Endothelial cell (in vitro differentiated cells): ENCODE measurements at regions not wholly inside any gene's neighbourhood (a gene's known extent, or its start where the extent isn't known, plus 50 kb on each side); places are given as distances from the start of the nearest gene placed in this dataset.
"Not testable (repeated sequence)": the region's sequence is repeated elsewhere in the genome, so short reads cannot be mapped to it uniquely, and the experiment has no call there.

Experiments
- DNase-seq: peaks from one replicate; pipeline ENCODE4 v3.0.0; 2021; ENCODE audit warnings: low spot score
- H3K27ac Mint-ChIP-seq: one replicate; pipeline ENCODE4 v1.8.0; 2021; ENCODE audit warnings: mixed read lengths, inconsistent platforms; ENCODE audit not compliant: unreplicated experiment
- H3K27me3 Mint-ChIP-seq: one replicate; pipeline ENCODE4 v1.8.0; 2021; ENCODE audit warnings: mild to moderate bottlenecking, moderate library complexity, mixed read lengths, inconsistent platforms; ENCODE audit not compliant: unreplicated experiment
- H3K36me3 Mint-ChIP-seq: one replicate; pipeline ENCODE4 v1.8.0; 2021; ENCODE audit warnings: mild to moderate bottlenecking, low read depth, mixed read lengths, inconsistent platforms; ENCODE audit not compliant: unreplicated experiment
- H3K4me1 Mint-ChIP-seq: one replicate; pipeline ENCODE4 v1.8.0; 2021; ENCODE audit warnings: mild to moderate bottlenecking, mixed read lengths, inconsistent platforms; ENCODE audit not compliant: unreplicated experiment
- H3K4me3 Mint-ChIP-seq: one replicate; pipeline ENCODE4 v1.8.0; 2021; ENCODE audit warnings: mild to moderate bottlenecking, mixed read lengths, inconsistent platforms; ENCODE audit not compliant: unreplicated experiment
- H3K9me3 Mint-ChIP-seq: one replicate; pipeline ENCODE4 v1.8.0; 2021; ENCODE audit warnings: mixed read lengths, inconsistent platforms; ENCODE audit not compliant: unreplicated experiment
- TF ChIP-seq, protein P1 (sequence below): fragments of 200-600 bp; sonication (generic); IDR thresholded peaks from one replicate; pipeline ENCODE4 v1.5.0; 2021; ENCODE audit warnings: antibody characterized with exemption; ENCODE audit not compliant: unreplicated experiment

DNA sequence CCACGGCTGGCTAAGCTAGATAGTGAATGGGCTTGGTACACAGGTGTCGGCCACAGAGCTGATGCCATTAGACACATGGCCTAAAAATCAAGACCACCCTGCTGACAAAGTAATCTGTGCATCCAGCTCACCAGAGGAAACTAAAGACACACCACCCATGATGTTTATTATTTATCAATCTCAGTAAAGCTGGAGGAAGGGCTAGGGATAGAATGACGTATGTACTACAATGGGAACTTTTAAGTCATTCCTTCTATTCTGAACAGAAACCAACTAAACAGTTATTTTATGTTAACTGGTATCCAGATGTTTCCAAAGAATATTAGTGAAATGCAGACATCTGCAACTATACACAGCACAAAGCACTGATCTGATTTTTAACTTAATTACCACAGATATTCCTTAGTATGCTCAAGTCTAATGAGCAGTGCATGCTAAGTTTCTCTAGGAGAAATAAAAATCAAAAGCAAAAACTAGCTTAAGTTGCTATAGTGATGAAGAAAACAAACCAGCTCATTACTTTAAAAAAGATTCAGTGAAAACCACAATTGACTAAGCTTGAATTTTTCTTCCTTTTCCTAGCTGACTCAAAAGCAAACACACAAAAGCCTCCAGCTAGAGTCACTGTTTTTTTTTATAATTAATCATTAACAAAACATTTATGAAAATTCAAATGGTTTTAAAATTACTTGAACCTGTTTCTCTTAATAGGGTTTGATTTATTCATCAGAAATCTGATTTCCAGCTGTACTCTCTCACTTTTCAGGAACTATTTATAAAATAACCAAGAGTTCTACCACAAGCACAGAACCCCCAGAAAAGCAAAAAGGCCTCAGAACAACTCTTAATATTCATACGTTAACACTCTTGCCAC is 129.0 kb upstream of the PTPN20 start:
- not testable (repeated sequence) for H3K4me3 Mint-ChIP-seq, H3K27ac Mint-ChIP-seq, H3K36me3 Mint-ChIP-seq, DNase-seq, H3K4me1 Mint-ChIP-seq, H3K27me3 Mint-ChIP-seq, H3K9me3 Mint-ChIP-seq

DNA sequence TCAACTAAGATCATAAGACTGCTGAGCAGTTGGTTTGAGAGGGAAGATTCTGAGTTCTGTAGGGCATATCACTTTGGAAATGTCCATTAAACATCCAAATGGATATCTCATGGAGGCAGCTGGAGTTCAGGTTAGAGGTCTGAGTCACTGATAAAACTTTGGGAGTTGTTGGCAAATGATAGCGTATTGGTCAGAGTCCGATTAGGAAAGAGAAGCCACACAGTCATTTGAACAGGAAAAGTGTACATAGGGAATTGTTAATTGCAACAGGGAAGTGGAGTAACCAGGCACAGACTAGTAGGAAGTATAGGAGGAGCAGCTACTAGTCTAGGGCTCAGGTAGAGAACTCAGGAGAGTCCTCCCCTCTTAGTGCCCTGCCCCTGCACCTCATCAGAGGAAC is 126.6 kb upstream of the PTPN20 start:
- DNase-seq, H3K27ac Mint-ChIP-seq, H3K36me3 Mint-ChIP-seq, H3K4me1 Mint-ChIP-seq, H3K9me3 Mint-ChIP-seq, H3K4me3 Mint-ChIP-seq, H3K27me3 Mint-ChIP-seq: not testable (repeated sequence)

DNA sequence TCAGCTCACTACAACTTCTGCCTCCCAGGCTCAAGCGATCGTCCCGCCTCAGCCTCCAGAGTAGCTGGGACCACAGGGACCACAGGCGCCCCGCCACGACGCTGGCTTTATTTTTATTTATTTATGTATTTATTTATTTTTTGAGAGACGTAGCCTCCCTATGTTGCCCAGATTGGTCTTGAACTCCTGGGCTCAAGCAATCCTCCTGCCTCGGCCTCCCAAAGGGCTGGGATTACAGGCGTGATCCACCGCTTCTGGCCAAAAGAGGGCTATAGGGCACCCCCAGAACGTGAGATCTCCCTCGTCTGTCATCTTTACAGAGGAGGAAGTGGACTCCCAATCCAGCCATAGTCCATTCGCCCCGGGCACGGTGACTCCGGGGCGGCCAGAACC is 125.1 kb upstream of the PTPN20 start:
- not testable (repeated sequence) for DNase-seq, H3K36me3 Mint-ChIP-seq, H3K27ac Mint-ChIP-seq, H3K27me3 Mint-ChIP-seq, H3K9me3 Mint-ChIP-seq, H3K4me1 Mint-ChIP-seq
- peak overlapping the region; percentile 71 for H3K4me3 Mint-ChIP-seq

DNA sequence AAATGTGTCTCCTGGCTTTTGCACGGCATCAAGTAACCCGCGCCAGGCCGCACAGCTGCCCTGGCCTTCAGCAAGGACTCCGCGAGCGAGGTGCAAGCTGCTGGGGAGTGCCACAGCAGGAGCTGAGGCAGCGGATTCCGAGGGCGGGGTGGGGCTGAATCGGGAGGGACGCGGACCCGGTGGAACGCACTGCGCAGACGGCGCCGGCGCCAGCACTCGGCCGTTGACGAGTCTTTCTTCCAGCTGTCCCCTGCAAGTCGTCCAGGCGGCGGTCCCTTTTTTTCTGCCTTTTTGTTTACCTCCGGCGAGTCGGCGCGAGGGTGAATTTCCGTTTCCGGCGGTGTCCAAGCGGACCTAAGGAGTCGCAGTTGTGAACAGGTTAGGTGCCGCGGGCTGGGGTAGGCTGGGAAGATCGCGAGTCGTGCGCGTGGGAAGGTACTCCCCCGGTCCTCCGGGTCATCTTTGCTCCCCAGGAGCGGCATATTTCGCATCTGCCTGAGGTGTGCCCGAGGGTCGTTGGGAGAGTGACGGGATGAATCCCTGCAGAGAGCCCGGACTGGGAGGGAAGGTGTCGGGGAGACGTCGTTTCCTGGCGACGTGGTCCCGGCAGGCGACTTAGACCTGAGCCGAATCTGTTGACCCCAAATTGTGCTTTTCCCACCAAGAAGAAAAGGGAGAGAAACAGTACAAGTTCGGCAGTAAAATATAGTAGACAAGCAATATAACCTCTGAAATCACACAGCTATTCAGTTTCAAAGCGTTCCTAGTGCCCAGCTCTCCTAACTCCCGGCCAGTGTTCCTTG is 124.5 kb upstream of the PTPN20 start:
- H3K9me3 Mint-ChIP-seq, H3K36me3 Mint-ChIP-seq, H3K4me1 Mint-ChIP-seq, H3K27me3 Mint-ChIP-seq: not testable (repeated sequence)
- Mint-ChIP-seq H3K4me3 (peak overlapping the region; percentile 96), H3K27ac (peak overlapping the region; percentile 96)
- peak; percentile 61 for DNase-seq

DNA sequence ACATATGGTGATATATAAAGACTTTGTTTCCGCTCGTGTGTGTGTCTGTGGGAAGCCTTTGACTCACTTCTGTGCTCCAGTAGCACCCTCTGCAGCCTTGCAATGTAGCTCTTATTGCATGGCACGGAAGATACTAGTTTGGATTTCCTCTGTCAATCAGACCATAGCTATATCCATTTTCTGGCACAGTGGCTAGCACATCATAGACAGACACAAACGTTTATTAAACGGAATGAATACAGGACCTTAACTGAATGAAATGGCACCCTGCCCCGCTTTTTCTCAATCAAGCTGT is 124.0 kb upstream of the PTPN20 start:
- Mint-ChIP-seq H3K9me3 (no peaks in the 10 kb centered on the region), H3K27ac (peak overlapping the region; percentile 96), H3K4me3 (peak overlapping the region; percentile 96), H3K27me3 (no peaks in the 10 kb centered on the region), H3K4me1 (no peaks in the 10 kb centered on the region), H3K36me3 (no peaks in the 10 kb centered on the region)
- no peak for DNase-seq
- TF ChIP-seq, protein P1, sequence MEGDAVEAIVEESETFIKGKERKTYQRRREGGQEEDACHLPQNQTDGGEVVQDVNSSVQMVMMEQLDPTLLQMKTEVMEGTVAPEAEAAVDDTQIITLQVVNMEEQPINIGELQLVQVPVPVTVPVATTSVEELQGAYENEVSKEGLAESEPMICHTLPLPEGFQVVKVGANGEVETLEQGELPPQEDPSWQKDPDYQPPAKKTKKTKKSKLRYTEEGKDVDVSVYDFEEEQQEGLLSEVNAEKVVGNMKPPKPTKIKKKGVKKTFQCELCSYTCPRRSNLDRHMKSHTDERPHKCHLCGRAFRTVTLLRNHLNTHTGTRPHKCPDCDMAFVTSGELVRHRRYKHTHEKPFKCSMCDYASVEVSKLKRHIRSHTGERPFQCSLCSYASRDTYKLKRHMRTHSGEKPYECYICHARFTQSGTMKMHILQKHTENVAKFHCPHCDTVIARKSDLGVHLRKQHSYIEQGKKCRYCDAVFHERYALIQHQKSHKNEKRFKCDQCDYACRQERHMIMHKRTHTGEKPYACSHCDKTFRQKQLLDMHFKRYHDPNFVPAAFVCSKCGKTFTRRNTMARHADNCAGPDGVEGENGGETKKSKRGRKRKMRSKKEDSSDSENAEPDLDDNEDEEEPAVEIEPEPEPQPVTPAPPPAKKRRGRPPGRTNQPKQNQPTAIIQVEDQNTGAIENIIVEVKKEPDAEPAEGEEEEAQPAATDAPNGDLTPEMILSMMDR: no peak

DNA sequence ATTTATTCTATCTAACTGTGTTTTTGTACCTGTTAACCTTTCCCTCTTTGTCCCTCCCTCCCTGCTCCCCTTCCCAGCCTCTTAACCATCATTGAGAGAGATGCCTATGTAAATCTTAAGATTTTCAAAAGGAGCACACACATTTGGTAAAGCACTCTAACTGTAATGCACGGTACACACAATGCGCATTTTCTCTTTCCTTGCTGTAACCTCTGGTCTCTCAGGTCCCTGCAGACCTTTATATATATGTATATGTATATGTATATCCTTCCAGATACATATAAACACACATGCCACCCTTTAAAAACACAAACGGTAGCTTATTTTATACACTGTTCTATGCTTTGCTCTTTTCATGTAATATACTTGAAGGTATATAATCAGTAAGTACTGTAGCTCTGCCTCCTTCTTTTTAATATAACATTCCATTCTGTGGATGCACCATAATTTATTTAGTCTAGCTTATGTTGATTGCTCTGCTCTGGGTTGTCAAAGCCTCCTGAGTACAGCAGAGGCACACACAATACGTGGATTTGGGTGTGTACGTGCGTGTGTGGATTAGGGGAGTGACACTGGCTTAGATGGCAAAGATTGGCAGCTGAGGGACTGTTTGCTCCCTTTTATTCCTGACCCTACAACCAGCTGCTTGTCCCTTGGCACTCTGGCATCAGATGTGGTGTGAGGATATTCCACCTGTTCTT is 118.4 kb upstream of the PTPN20 start:
- H3K36me3 Mint-ChIP-seq, H3K9me3 Mint-ChIP-seq, DNase-seq, H3K27ac Mint-ChIP-seq, H3K27me3 Mint-ChIP-seq, H3K4me1 Mint-ChIP-seq, H3K4me3 Mint-ChIP-seq: not testable (repeated sequence)

DNA sequence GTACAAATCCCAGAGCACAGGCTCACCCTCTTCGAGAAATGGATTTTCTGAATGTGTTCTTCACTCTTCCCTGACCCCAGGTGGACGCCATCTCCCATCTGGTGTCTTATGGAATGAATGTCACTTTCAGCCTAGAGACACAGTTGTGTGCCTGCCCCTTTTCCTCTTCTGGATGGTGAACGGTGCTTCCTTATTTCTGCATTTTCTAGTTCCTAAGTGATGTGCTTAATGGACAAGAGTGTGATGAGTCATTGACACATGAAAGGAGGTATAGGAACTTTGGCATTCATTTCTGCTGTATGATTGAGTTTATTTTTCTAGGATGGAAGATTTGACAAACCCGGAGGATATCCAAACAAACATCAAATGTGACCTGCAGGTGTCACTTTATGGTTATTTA is 114.9 kb upstream of the PTPN20 start:
- not testable (repeated sequence) for H3K4me1 Mint-ChIP-seq, H3K27me3 Mint-ChIP-seq, H3K36me3 Mint-ChIP-seq, H3K4me3 Mint-ChIP-seq, H3K27ac Mint-ChIP-seq, DNase-seq, H3K9me3 Mint-ChIP-seq

DNA sequence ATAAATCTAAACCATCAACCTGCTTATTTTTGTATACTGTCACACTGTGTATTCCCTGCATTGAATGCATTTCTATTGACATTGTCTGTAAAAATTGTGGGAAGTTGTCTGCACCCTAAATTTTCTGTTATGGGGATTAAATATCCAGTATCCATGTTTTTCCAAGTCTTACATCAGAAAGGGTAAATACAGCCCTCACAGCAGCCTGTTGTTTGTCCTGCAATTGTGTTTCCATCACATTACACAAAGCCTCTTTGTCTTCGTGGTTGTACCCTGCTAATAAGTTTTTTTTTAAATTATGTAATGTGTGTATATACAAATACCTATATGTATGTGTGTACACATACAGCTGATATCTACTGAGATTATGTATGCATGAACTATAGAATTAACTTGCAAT is 109.2 kb upstream of the PTPN20 start:
- H3K27me3 Mint-ChIP-seq, H3K27ac Mint-ChIP-seq, H3K4me1 Mint-ChIP-seq, H3K9me3 Mint-ChIP-seq, H3K4me3 Mint-ChIP-seq, DNase-seq, H3K36me3 Mint-ChIP-seq: not testable (repeated sequence)

DNA sequence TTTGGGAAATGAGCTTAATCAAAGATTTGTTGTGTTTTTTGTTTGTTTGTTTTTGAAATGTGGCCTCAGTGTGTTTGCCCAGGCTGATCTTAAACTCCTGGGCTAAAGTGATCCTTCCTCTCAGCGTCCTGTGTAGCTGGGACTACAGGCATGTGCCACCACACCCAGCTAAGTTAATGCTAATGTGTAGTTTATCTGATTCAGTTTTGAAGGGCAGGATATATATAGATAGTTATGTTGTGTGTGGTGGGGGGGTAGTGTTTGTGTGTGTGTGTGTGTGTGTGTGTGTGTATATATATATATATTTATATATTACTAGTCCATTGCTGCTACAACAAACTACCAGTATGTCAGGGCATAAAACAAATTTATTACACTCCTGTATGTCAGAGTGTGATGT is 108.1 kb upstream of the PTPN20 start:
- not testable (repeated sequence) for H3K36me3 Mint-ChIP-seq, H3K4me1 Mint-ChIP-seq, H3K27me3 Mint-ChIP-seq

DNA sequence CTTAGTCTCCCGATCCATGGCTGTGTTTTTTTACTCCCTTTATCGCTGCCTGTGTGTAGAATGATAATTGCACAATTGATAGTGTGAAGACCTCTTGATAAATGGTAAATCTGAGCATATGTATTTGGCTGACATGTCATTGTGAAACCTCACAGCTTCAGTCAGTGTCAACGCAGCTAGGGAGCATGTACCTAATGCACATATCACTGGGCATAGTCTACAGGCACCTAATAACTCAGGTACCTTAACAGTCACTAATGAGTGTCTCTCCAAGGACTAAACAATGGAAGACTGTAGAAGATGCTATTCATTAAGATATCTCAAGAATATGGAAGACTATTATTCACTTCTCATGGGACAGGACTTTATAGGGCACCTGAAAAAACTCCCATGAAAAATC is 101.0 kb upstream of the PTPN20 start:
- not testable (repeated sequence) for H3K4me3 Mint-ChIP-seq, H3K9me3 Mint-ChIP-seq, DNase-seq, H3K27me3 Mint-ChIP-seq, H3K4me1 Mint-ChIP-seq, H3K27ac Mint-ChIP-seq, H3K36me3 Mint-ChIP-seq

More for the DNA sequence above, 108.1 kb upstream of the PTPN20 start:
- not testable (repeated sequence) for H3K9me3 Mint-ChIP-seq, H3K4me3 Mint-ChIP-seq, H3K27ac Mint-ChIP-seq, DNase-seq

DNA sequence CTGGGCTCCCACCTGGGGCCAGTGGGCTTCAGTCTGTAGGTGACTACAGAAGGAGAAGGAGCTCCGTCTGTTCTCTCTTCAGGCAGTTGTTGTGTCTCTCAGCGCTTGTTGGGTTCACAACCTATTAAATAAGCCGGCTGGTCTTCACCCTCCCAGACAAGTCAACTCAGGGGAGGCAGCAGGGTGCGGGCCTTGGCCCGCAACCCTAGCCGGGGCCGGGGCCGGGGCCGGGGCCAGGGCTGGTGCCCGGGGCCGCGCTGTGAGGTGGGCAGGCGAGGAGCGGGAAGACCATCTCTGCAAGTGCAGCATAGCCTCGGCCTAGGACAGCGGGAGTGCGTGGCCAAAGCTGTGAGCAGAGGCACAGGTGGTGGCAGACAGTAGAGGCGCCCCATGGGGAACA is 95.1 kb upstream of the PTPN20 start:
- H3K4me1 Mint-ChIP-seq, H3K27ac Mint-ChIP-seq, H3K4me3 Mint-ChIP-seq, H3K27me3 Mint-ChIP-seq, H3K36me3 Mint-ChIP-seq, H3K9me3 Mint-ChIP-seq, DNase-seq: not testable (repeated sequence)
